ENCODE measurements at regions not wholly inside any gene's neighbourhood (a gene's known extent, or its start where the extent isn't known, plus 50 kb on each side); places are given as distances from the start of the nearest gene placed in this dataset. TPM values are rescaled to one million over a fixed set of nuclear protein-coding genes. Genes with fewer than 3 reads are reported as not detected.

- Histone ChIP-seq H3K9me3 (replicated peaks; ENCODE audit: low read length) (no peaks in the 10 kb centered on the region), H3K36me3 (ENCODE audit: insufficient read depth, low read length) (no peaks in the 10 kb centered on the region), H3K4me2 (ENCODE audit: low read length) (no peak overlapping the region), H3K4me1 (ENCODE audit: control insufficient read depth, insufficient read depth, low read length) (no peaks in the 10 kb centered on the region), H3K27me3 (ENCODE audit: control insufficient read depth, insufficient read depth, low read length) (no peaks in the 10 kb centered on the region), H3K4me3 (ENCODE audit: low read length) (no peak overlapping the region), H3K9ac (ENCODE audit: low read depth, low read length) (no peak overlapping the region)
Observed at GRCh38 chr3:168156479-168156878, 60.8 kb upstream of the GOLIM4 start.

- H3K27me3 ChIP-seq (ENCODE audit: control insufficient read depth, insufficient read depth, low read length): no peaks in the 10 kb centered on the region
Observed at GRCh38 chr3:168155303-168155702, 59.6 kb upstream of the GOLIM4 start.

GRCh38 chr3:168154089-168154488, 58.4 kb upstream of the GOLIM4 start:
- H3K9me3 ChIP-seq (replicated peaks; ENCODE audit: low read length): no peaks in the 10 kb centered on the region
- H3K9ac ChIP-seq (ENCODE audit: low read depth, low read length): no peak overlapping the region
- no peak overlapping the region for H3K4me2 ChIP-seq (ENCODE audit: low read length)
- no peaks in the 10 kb centered on the region for H3K36me3 ChIP-seq (ENCODE audit: insufficient read depth, low read length)
- H3K27me3 ChIP-seq (ENCODE audit: control insufficient read depth, insufficient read depth, low read length): no peaks in the 10 kb centered on the region
- H3K4me1 ChIP-seq (ENCODE audit: control insufficient read depth, insufficient read depth, low read length): no peaks in the 10 kb centered on the region
- H3K4me3 ChIP-seq (ENCODE audit: low read length): no peak overlapping the region

More at GRCh38 chr3:168155303-168155702, 59.6 kb upstream of the GOLIM4 start:
- Histone ChIP-seq H3K4me3 (ENCODE audit: low read length) (no peak overlapping the region), H3K9me3 (replicated peaks; ENCODE audit: low read length) (no peaks in the 10 kb centered on the region), H3K4me1 (ENCODE audit: control insufficient read depth, insufficient read depth, low read length) (no peaks in the 10 kb centered on the region), H3K36me3 (ENCODE audit: insufficient read depth, low read length) (no peaks in the 10 kb centered on the region), H3K4me2 (ENCODE audit: low read length) (no peak overlapping the region), H3K9ac (ENCODE audit: low read depth, low read length) (no peak overlapping the region)

GRCh38 chr3:168152149-168152548, 56.4 kb upstream of the GOLIM4 start:
- Histone ChIP-seq H3K27me3 (ENCODE audit: control insufficient read depth, insufficient read depth, low read length) (no peaks in the 10 kb centered on the region), H3K4me3 (ENCODE audit: low read length) (no peak overlapping the region), H3K4me1 (ENCODE audit: control insufficient read depth, insufficient read depth, low read length) (no peaks in the 10 kb centered on the region), H3K36me3 (ENCODE audit: insufficient read depth, low read length) (no peaks in the 10 kb centered on the region), H3K9me3 (replicated peaks; ENCODE audit: low read length) (no peaks in the 10 kb centered on the region), H3K9ac (ENCODE audit: low read depth, low read length) (no peak overlapping the region), H3K4me2 (ENCODE audit: low read length) (no peak overlapping the region)

Small RNA genes in the stretch of these regions (small RNA-seq; reads per million reads assigned to genes)
- gene MIR551B (not detected), gene RNU2-20P (13.0 reads per million, percentile 92 among the genes with 10 or more reads in this experiment)

Data from skeletal muscle satellite cell (primary cell).